ENCODE measurements at regions not wholly inside any gene's neighbourhood (a gene's known extent, or its start where the extent isn't known, plus 50 kb on each side); places are given as distances from the start of the nearest gene placed in this dataset.

DNA sequence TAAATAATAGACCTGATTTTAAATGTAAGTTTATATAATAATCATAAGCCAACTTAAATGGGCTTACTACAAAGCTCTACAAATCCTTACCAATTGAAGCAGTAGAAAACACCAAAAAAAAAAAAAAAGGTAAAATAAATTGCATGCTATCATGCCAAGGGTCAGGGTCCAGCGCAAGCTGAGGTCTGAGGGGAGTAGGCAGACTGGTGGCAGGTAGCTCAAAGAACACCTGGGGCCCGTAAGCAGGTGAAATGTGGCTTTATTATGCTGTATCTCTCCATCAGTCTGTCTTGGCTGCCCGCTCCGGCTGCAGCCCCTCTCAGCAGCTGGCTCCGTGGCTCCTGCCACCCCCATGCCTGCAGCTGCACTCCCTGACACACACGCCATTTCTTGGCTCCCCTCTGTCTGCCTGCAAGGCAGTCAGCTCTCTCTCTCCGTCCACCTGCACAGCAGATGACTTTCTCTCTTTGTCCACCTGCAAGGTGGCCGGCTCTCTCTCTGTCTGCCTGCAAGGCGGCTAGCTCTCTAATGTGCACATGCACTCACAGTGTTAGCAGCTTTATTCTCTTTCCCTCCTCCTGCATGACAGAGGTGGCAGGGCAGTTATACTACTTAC is 209.4 kb upstream of the UGT8 start:
- intact Hi-C loops (cut with DNase I) = no loop called here
- no peaks in the 10 kb centered on the region for H3K9me3 ChIP-seq
- no peaks in the 10 kb centered on the region for H3K27me3 ChIP-seq
- no peaks in the 10 kb centered on the region for H3K4me1 ChIP-seq
- H3K36me3 ChIP-seq = no peaks in the 10 kb centered on the region
- TF ChIP-seq, protein P1, sequence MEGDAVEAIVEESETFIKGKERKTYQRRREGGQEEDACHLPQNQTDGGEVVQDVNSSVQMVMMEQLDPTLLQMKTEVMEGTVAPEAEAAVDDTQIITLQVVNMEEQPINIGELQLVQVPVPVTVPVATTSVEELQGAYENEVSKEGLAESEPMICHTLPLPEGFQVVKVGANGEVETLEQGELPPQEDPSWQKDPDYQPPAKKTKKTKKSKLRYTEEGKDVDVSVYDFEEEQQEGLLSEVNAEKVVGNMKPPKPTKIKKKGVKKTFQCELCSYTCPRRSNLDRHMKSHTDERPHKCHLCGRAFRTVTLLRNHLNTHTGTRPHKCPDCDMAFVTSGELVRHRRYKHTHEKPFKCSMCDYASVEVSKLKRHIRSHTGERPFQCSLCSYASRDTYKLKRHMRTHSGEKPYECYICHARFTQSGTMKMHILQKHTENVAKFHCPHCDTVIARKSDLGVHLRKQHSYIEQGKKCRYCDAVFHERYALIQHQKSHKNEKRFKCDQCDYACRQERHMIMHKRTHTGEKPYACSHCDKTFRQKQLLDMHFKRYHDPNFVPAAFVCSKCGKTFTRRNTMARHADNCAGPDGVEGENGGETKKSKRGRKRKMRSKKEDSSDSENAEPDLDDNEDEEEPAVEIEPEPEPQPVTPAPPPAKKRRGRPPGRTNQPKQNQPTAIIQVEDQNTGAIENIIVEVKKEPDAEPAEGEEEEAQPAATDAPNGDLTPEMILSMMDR (IDR thresholded peaks at IDR 0.05) = no peak
- DNase-seq (ENCODE audit: low spot score in 2 of 2) = no peak
- H3K27ac ChIP-seq = no peak overlapping the region
- no peak overlapping the region for H3K4me3 ChIP-seq

DNA sequence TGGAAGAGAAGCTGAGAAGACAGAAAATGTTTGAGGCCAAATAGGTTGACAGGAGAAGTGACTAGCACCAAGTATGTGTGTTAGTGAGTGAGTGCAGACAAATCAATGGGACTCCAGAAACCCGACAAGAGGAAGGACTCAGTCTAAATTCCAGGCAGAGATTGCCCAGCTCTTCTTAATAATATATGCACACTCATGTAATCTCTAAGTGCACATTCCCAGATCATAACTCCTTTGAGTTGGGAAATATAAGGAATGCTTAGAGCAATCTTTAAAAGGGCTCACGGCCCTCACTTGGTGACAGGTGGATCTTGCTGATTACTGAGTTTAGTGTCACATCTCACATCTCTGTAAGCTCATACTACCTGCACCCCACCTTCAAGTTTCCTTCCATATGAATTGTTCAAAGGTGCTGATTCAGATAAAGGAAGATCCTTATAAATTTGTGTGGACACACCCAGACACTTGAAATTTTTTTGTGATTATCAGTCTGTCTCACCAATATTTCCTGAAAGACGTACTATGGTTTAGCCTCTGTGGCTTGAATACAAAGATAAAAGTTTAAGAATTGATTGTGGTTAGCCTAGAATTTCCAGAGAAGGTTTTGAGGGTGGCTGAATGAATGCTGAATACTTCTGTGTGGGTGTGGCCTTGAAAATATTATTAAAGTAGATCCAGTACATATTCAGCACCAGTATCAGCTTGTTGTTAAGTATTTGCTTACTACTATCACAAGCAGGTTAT is 205.1 kb upstream of the UGT8 start:
- Histone ChIP-seq H3K36me3 (no peaks in the 10 kb centered on the region), H3K27me3 (no peaks in the 10 kb centered on the region), H3K9me3 (no peaks in the 10 kb centered on the region), H3K27ac (no peak overlapping the region), H3K4me3 (no peak overlapping the region), H3K4me1 (no peaks in the 10 kb centered on the region)
- no peak for DNase-seq (ENCODE audit: low spot score in 2 of 2)
- TF ChIP-seq, protein P1 (IDR thresholded peaks at IDR 0.05) = no peak
- intact Hi-C loops (cut with DNase I) = loop anchor here (10.0 kb wide), 1 partner anchor 261 kb away; no protein-coding TSS in a partner anchor

DNA sequence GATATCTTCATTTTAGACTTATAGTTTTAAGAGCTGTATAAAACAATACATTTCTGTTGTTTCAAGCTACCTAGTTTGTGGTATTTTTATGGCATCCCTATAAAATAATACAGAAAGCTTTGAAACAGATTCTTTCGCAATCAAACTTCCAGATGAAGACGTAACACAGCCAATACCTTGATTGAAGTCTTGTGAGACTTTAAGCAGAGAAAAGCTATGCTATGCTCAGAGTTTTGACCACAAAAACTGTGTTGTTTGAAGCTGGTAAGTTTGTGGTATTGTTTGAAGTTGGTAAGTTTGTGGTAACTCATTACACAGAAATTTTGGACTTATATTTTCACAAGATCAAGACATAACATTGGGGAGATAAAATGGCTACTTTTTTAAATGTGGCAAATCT is 201.8 kb upstream of the UGT8 start:
- Histone ChIP-seq H3K4me3 (no peak overlapping the region), H3K27ac (no peak overlapping the region), H3K9me3 (no peaks in the 10 kb centered on the region), H3K27me3 (no peaks in the 10 kb centered on the region), H3K4me1 (no peaks in the 10 kb centered on the region), H3K36me3 (no peaks in the 10 kb centered on the region)
- intact Hi-C loops (cut with DNase I) = loop anchor here (10.0 kb wide), 1 partner anchor 258 kb away; no protein-coding TSS in a partner anchor
- TF ChIP-seq, protein P1 (IDR thresholded peaks at IDR 0.05) = no peak
- no peak for DNase-seq (ENCODE audit: low spot score in 2 of 2)

DNA sequence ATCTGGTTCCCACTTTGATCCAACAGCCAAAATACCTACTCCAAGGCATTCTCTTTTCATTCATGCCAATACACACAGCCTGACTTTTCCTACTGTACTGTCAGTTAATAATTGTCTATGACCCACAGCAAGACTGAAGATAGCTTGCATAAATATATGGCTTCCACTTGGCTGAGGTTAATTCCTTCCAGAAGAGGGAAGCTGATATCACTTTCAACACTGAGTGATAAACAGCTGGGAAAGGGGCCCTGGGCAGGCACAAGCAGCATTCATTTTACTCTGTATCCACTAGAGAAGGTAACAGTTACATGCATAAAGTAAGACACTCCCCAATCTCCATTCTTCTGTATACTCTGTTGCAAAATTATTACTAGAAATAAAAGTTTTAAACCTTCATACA is 200.2 kb upstream of the UGT8 start:
- TF ChIP-seq, protein P1 (IDR thresholded peaks at IDR 0.05) = no peak
- no peak for DNase-seq (ENCODE audit: low spot score in 2 of 2)
- H3K4me1 ChIP-seq = no peaks in the 10 kb centered on the region
- no peaks in the 10 kb centered on the region for H3K9me3 ChIP-seq
- H3K4me3 ChIP-seq = no peak overlapping the region
- no peak overlapping the region for H3K27ac ChIP-seq
- intact Hi-C loops (cut with DNase I) = loop anchor here (10.0 kb wide), 1 partner anchor 256 kb away; no protein-coding TSS in a partner anchor
- H3K27me3 ChIP-seq = no peaks in the 10 kb centered on the region
- no peaks in the 10 kb centered on the region for H3K36me3 ChIP-seq

DNA sequence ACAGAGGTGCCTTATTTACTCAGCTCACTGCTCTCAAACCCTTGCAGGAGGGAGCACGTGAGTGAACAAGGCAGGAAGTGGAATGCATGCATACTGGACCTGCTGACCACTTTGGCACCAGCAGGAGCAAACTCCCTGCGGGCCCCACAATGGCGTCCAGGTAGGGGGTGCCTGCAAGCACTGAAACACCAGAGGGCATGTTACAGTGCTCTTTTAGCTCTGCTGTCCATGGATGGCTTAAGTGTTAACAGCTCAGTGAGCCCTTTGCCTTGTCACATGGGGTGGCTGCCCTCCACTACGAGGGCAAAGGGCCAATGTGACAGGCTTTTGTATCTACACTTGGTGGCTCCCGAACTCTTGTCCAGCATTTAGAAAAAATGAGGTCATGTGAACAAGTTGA is 199.5 kb upstream of the UGT8 start:
- Histone ChIP-seq H3K27ac (no peak overlapping the region), H3K4me1 (no peaks in the 10 kb centered on the region), H3K9me3 (no peaks in the 10 kb centered on the region), H3K36me3 (no peaks in the 10 kb centered on the region), H3K4me3 (no peak overlapping the region), H3K27me3 (no peaks in the 10 kb centered on the region)
- intact Hi-C loops (cut with DNase I) = loop anchor here (10.0 kb wide), 1 partner anchor 256 kb away; no protein-coding TSS in a partner anchor
- TF ChIP-seq, protein P1 (IDR thresholded peaks at IDR 0.05) = no peak
- no peak for DNase-seq (ENCODE audit: low spot score in 2 of 2)

Measured in ascending aorta (tissue), 2 donors.